TTC549 (cell line): ENCODE measurements at regions not wholly inside any gene's neighbourhood (a gene's known extent, or its start where the extent isn't known, plus 50 kb on each side); places are given as distances from the start of the nearest gene placed in this dataset.

Experiments used
- FAIRE-seq: peaks from 2 replicates; lab custom pipeline; 2012; peaks lifted over from hg19 to GRCh38; lab: Jason Lieb, UNC

- FAIRE-seq = no peak
Measured at GRCh38 chr4:120198411-120198810, 131.8 kb upstream of the MAD2L1 start.

- no peak for FAIRE-seq
Measured at GRCh38 chr4:120177603-120178002, 111.0 kb upstream of the MAD2L1 start.

GRCh38 chr4:120175272-120175671, 108.6 kb upstream of the MAD2L1 start:
- no peak for FAIRE-seq

GRCh38 chr4:120163895-120164294, 97.2 kb upstream of the MAD2L1 start:
- FAIRE-seq = no peak

- FAIRE-seq = no peak
Measured at GRCh38 chr4:120158841-120159463, 92.3 kb upstream of the MAD2L1 start.

GRCh38 chr4:120158046-120158445, 91.4 kb upstream of the MAD2L1 start:
- FAIRE-seq = no peak

GRCh38 chr4:120156120-120156718, 89.6 kb upstream of the MAD2L1 start:
- peak; percentile 94 for FAIRE-seq

- no peak for FAIRE-seq
Measured at GRCh38 chr4:120155287-120155686, 88.6 kb upstream of the MAD2L1 start.

- no peak for FAIRE-seq
Measured at GRCh38 chr4:120144634-120145033, 78.0 kb upstream of the MAD2L1 start.

- FAIRE-seq = no peak
Measured at GRCh38 chr4:120144041-120144440, 77.4 kb upstream of the MAD2L1 start.

- no peak for FAIRE-seq
Measured at GRCh38 chr4:120139392-120139791, 72.7 kb upstream of the MAD2L1 start.

- no peak for FAIRE-seq
Measured at GRCh38 chr4:120132935-120133334, 66.3 kb upstream of the MAD2L1 start.

GRCh38 chr4:120130786-120131185, 64.1 kb upstream of the MAD2L1 start:
- no peak for FAIRE-seq
